B cell (primary cell): ENCODE measurements at regions not wholly inside any gene's neighbourhood (a gene's known extent, or its start where the extent isn't known, plus 50 kb on each side); places are given as distances from the start of the nearest gene placed in this dataset.

Experiments
- ATAC-seq: fragments of 200-7000 bp; cut with Tn5 transposase; one replicate; pipeline ENCODE4 v1.10.0; 2021; ENCODE audit warnings: low read depth, mild to moderate bottlenecking, moderate number of reproducible peaks, moderate library complexity
- CTCF ChIA-PET: fragments of 350-600 bp; sonication (Branson Sonifier 250); formaldehyde crosslinking; loops from one replicate; lab custom pipeline; 2021; ENCODE audit warnings: antibody characterized with exemption, inconsistent platforms; lab: Charles Lee
- POLR2A ChIA-PET: fragments of 350-600 bp; sonication (Branson Sonifier 250); formaldehyde crosslinking; loops from one replicate; lab custom pipeline; 2021; ENCODE audit warnings: antibody characterized with exemption; lab: Charles Lee
- DNase-seq: peaks from one replicate; pipeline ENCODE4 v3.0.0; 2013
- H2AFZ ChIP-seq: 2 replicates; pipeline ENCODE4 v1.6.1; 2012; ENCODE audit warnings: mild to moderate bottlenecking, low read depth, low read length; ENCODE audit not compliant: insufficient read depth, poor library complexity, severe bottlenecking
- H3K27ac ChIP-seq, 2 donors: 1 replicate in 1 of 2; 2 replicates in 1 of 2; pipeline ENCODE4 v1.5.1; 2012 to 2013; ENCODE audit warnings: low read length in 2 of 2, mild to moderate bottlenecking in 2 of 2, moderate library complexity in 1 of 2
- H3K27me3 ChIP-seq, 4 experiments: fragments of 200-600 bp in 1 of 4; sonication (generic) in 1 of 4; replicated peaks in 1 of 4; 1 replicate in 2 of 4; 2 replicates in 2 of 4; pipeline versions ENCODE4 v1.6.1 to v1.7.0; 2013 to 2016; ENCODE audit warnings: low read length in 3 of 4, mild to moderate bottlenecking in 2 of 4, mixed read lengths in 1 of 4, moderate library complexity in 1 of 4; ENCODE audit not compliant: insufficient read depth in 4 of 4, control insufficient read depth in 3 of 4; ENCODE audit errors: control extremely low read depth in 1 of 4
- H3K36me3 ChIP-seq, 2 experiments: replicated peaks in 1 of 2; 1 replicate in 1 of 2; 2 replicates in 1 of 2; pipeline versions ENCODE4 v1.6.1 to v1.7.1; 2013; ENCODE audit warnings: low read length in 1 of 2; ENCODE audit not compliant: insufficient read depth in 2 of 2, control insufficient read depth in 1 of 2; ENCODE audit errors: control extremely low read depth in 1 of 2, extremely low read depth in 1 of 2
- H3K4me1 ChIP-seq, 2 donors: fragments of 200-600 bp in 1 of 2; sonication (generic) in 1 of 2; 1 replicate in 1 of 2; 2 replicates in 1 of 2; pipeline versions ENCODE4 v1.5.1 to v1.6.1; 2013 to 2017; ENCODE audit warnings: low read length in 2 of 2; ENCODE audit not compliant: control insufficient read depth in 2 of 2, insufficient read depth in 2 of 2
- H3K4me2 ChIP-seq: replicated peaks from 2 replicates; pipeline ENCODE3; 2012; ENCODE audit warnings: mild to moderate bottlenecking, low read depth, low read length; ENCODE audit not compliant: poor library complexity, severe bottlenecking
- H3K4me3 ChIP-seq, 5 experiments: fragments of 200-600 bp in 1 of 5; sonication (generic) in 1 of 5; 1 replicate in 3 of 5; 2 replicates in 2 of 5; pipeline versions ENCODE4 v1.5.1 to v1.7.0; 2011 to 2016; ENCODE audit warnings: low read length in 4 of 5, mild to moderate bottlenecking in 4 of 5, low read depth in 2 of 5, control low read depth in 1 of 5, moderate library complexity in 1 of 5; ENCODE audit not compliant: insufficient read depth in 1 of 5; ENCODE audit errors: control extremely low read depth in 1 of 5, extremely low read depth in 1 of 5
- H3K79me2 ChIP-seq: fragments of 200-600 bp; sonication (generic); one replicate; pipeline ENCODE4 v1.6.0; 2016; ENCODE audit warnings: low read length; ENCODE audit not compliant: control insufficient read depth, insufficient read depth
- H3K9ac ChIP-seq: fragments of 200-600 bp; sonication (generic); 2 replicates; pipeline ENCODE4 v1.6.1; 2017; ENCODE audit warnings: mild to moderate bottlenecking, low read length, moderate library complexity
- H3K9me3 ChIP-seq, 3 donors: one replicate each; pipeline versions ENCODE4 v1.6.1 to v1.7.1; 2013; ENCODE audit warnings: low read length in 2 of 3; ENCODE audit not compliant: control insufficient read depth in 2 of 3, insufficient read depth in 1 of 3; ENCODE audit errors: control extremely low read depth in 1 of 3
- H4K20me1 ChIP-seq: 2 replicates; pipeline ENCODE4 v1.6.0; 2012; ENCODE audit warnings: mild to moderate bottlenecking, low read length; ENCODE audit not compliant: insufficient read depth, control insufficient read depth, poor library complexity, severe bottlenecking
- H3K27ac Mint-ChIP-seq: one replicate; pipeline ENCODE4 v1.8.0; 2021; ENCODE audit warnings: mixed read lengths
- H3K27me3 Mint-ChIP-seq: one replicate; pipeline ENCODE4 v1.8.0; 2021; ENCODE audit warnings: mixed read lengths
- H3K4me1 Mint-ChIP-seq: one replicate; pipeline ENCODE4 v1.8.0; 2021; ENCODE audit warnings: mixed read lengths
- H3K4me3 Mint-ChIP-seq: one replicate; pipeline ENCODE4 v1.8.0; 2021; ENCODE audit warnings: mixed read lengths
- H3K9me3 Mint-ChIP-seq: one replicate; pipeline ENCODE4 v1.8.0; 2022; ENCODE audit warnings: mixed read lengths; ENCODE audit not compliant: insufficient read depth
- EZH2 ChIP-seq: IDR thresholded peaks from 2 replicates; pipeline ENCODE4 v1.6.1; 2012; ENCODE audit warnings: borderline replicate concordance, low read depth, mild to moderate bottlenecking, moderate library complexity, low read length; ENCODE audit not compliant: insufficient read depth, poor library complexity, severe bottlenecking
- WGBS: methylation state at CpG from one replicate; pipeline ENCODE4 v1.1.5; 2013; ENCODE audit warnings: missing lambda C conversion rate; ENCODE audit not compliant: insufficient coverage; 5-methylcytosine and 5-hydroxymethylcytosine counted together
- intact Hi-C: fragments of 100-400 bp; cut with micrococcal nuclease; formaldehyde crosslinking; loops from one replicate; pipeline ENCODE4 v1.10.0; 2022
- TF ChIP-seq, protein P1 (sequence below): fragments of 200-600 bp; IDR thresholded peaks from one replicate; pipeline ENCODE4 v1.8.0; 2022; ENCODE audit warnings: antibody characterized with exemption, mild to moderate bottlenecking

DNA sequence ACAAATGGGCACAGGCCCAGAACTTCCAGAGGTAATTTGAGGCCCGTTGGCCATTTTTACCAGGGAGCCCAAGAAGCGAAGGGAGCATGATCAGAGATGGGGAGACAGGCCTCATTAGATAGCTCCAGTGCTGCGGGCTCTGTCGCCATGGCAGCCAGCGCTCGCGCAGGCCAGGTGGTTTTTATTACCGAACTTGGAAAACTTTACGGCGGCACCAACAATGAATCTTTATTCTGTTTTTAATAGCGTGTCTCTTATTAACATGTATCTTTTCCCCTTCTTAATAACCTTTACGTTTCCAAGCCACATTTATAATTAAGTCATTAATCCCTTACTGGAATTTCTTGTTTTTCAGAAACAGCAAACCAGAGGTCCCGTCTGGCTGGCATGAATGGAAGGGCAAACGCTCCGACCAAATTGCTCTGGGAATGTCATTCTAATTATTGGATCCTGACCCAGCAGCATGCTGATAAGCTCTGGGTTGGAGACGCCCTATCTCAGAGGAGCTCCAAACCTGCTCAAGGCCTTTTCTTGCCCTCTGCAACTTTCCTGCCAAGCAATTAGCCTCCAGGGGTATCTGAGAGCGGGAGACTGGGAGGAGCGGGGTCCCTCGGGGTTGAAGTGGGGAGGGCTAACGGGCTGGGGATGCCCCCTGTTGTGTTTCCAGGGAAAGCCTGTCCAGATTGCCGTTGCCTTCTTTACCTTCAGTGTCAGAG lies 256.4 kb downstream of the TLE3 start:
- intact Hi-C loops, result no loop called here
- TF ChIP-seq, protein P1, sequence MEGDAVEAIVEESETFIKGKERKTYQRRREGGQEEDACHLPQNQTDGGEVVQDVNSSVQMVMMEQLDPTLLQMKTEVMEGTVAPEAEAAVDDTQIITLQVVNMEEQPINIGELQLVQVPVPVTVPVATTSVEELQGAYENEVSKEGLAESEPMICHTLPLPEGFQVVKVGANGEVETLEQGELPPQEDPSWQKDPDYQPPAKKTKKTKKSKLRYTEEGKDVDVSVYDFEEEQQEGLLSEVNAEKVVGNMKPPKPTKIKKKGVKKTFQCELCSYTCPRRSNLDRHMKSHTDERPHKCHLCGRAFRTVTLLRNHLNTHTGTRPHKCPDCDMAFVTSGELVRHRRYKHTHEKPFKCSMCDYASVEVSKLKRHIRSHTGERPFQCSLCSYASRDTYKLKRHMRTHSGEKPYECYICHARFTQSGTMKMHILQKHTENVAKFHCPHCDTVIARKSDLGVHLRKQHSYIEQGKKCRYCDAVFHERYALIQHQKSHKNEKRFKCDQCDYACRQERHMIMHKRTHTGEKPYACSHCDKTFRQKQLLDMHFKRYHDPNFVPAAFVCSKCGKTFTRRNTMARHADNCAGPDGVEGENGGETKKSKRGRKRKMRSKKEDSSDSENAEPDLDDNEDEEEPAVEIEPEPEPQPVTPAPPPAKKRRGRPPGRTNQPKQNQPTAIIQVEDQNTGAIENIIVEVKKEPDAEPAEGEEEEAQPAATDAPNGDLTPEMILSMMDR, result no peak
- no peak for TF ChIP-seq EZH2
- Histone ChIP-seq H3K4me1 (no peaks in the 10 kb centered on the region), H2AFZ (no peak overlapping the region), H3K36me3 (no peaks in the 10 kb centered on the region), H3K9ac (no peak overlapping the region), H3K79me2 (no peaks in the 10 kb centered on the region), H3K27me3 (no peaks in the 10 kb centered on the region), H3K4me3 (no peak overlapping the region), H3K27ac (no peak overlapping the region), H3K4me2 (no peak overlapping the region), H4K20me1 (no peaks in the 10 kb centered on the region), H3K9me3 (peaks cover 0 to 3% (median 0%) of the 10 kb centered on the region in 3 donors)
- Mint-ChIP-seq H3K4me3 (no peak overlapping the region), H3K27me3 (peaks cover 28% of the 10 kb centered on the region), H3K4me1 (no peaks in the 10 kb centered on the region), H3K27ac (no peak overlapping the region), H3K9me3 (no peaks in the 10 kb centered on the region)
- ATAC-seq (no peak), DNase-seq (no peak)
- CTCF ChIA-PET, result no interaction called here
- 93% methylated on average over 20 of the region's 21 CpGs for WGBS
- POLR2A ChIA-PET, result no interaction called here

DNA sequence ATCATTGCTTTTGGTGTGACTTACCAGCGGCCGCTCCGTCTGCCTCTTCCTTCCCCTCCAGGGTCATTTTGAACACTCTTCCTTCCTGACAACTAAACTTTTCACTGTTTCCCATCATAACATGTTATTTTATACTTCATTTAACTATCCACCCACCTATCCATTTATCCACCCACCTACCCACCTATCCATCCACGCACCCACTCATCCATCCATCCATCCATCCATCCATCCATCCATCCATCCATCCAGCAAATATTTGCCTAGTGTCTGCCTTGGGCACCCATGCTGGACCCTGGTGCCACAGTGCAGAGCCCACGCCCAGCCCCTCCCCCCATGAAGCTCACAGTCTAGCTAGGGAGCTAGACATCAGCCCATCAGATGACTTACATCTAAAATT lies 254.9 kb downstream of the TLE3 start:
- Mint-ChIP-seq H3K4me3 (no peak overlapping the region), H3K27me3 (peaks cover 34% of the 10 kb centered on the region), H3K9me3 (peaks cover 2% of the 10 kb centered on the region), H3K27ac (no peak overlapping the region), H3K4me1 (no peaks in the 10 kb centered on the region)
- POLR2A ChIA-PET, result no interaction called here
- Histone ChIP-seq H3K27me3 (peaks cover 0 to 12% (median 0%) of the 10 kb centered on the region in 4 experiments), H3K36me3 (no peaks in the 10 kb centered on the region), H3K27ac (no peak overlapping the region), H3K4me1 (no peaks in the 10 kb centered on the region), H4K20me1 (no peaks in the 10 kb centered on the region), H3K9me3 (peaks cover 0 to 3% (median 0%) of the 10 kb centered on the region in 3 donors), H3K79me2 (no peaks in the 10 kb centered on the region), H3K4me3 (no peak overlapping the region), H3K9ac (no peak overlapping the region), H3K4me2 (no peak overlapping the region), H2AFZ (no peak overlapping the region)
- ATAC-seq, result no peak
- intact Hi-C loops, result no loop called here
- 80% methylated on average over 4 of the region's 5 CpGs for WGBS
- TF ChIP-seq, protein P1, result no peak
- no peak for TF ChIP-seq EZH2
- CTCF ChIA-PET, result no interaction called here
- no peak for DNase-seq
